BE2C (cell line): ENCODE measurements at regions not wholly inside any gene's neighbourhood (a gene's known extent, or its start where the extent isn't known, plus 50 kb on each side); places are given as distances from the start of the nearest gene placed in this dataset.

ENCODE experiments used
- DNase-seq: peaks from one replicate; pipeline ENCODE4 v3.0.0-alpha.2; 2020
- H3K27me3 ChIP-seq: fragments of 250-450 bp; sonication (Bioruptor Pico); 2 replicates; pipeline ENCODE4 v1.5.1; 2020; ENCODE audit warnings: mild to moderate bottlenecking
- H3K36me3 ChIP-seq: fragments of 250-450 bp; sonication (Bioruptor Pico); 2 replicates; pipeline ENCODE4 v1.5.1; 2020; ENCODE audit warnings: mild to moderate bottlenecking
- H3K4me1 ChIP-seq: fragments of 250-450 bp; sonication (Bioruptor Pico); 2 replicates; pipeline ENCODE4 v1.5.1; 2020
- H3K4me3 ChIP-seq: 2 replicates; pipeline ENCODE4 v1.5.1; 2011; ENCODE audit warnings: low read depth, low read length
- H3K9me3 ChIP-seq: fragments of 250-450 bp; sonication (Bioruptor Pico); 2 replicates; pipeline ENCODE4 v1.5.1; 2020
- TF ChIP-seq, protein P1 (sequence below): IDR thresholded peaks from 2 replicates; pipeline ENCODE4 v1.5.1; 2012; ENCODE audit warnings: mild to moderate bottlenecking, low read depth, low read length

DNA sequence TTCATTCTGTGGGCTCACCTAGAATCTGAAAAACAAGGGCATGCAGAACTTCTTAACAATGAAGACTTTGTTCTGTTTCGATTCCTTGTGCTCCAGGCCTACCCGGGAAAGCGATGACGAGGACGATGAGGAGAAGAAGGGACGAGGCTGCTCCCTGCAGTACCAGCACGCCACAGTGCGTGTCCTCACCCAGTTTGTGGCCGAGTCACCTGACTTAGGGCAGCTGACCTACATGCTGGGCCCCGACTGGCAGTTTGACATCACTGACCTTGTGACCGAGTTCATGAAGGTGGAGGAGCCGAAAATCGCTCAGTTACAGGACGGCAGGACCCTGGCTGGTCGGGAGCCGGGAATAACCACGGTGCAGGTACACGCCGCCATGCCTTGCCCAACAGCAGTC is 585.4 kb downstream of the AACS start:
- no peak for DNase-seq
- TF ChIP-seq, protein P1, sequence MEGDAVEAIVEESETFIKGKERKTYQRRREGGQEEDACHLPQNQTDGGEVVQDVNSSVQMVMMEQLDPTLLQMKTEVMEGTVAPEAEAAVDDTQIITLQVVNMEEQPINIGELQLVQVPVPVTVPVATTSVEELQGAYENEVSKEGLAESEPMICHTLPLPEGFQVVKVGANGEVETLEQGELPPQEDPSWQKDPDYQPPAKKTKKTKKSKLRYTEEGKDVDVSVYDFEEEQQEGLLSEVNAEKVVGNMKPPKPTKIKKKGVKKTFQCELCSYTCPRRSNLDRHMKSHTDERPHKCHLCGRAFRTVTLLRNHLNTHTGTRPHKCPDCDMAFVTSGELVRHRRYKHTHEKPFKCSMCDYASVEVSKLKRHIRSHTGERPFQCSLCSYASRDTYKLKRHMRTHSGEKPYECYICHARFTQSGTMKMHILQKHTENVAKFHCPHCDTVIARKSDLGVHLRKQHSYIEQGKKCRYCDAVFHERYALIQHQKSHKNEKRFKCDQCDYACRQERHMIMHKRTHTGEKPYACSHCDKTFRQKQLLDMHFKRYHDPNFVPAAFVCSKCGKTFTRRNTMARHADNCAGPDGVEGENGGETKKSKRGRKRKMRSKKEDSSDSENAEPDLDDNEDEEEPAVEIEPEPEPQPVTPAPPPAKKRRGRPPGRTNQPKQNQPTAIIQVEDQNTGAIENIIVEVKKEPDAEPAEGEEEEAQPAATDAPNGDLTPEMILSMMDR: no peak
- Histone ChIP-seq H3K27me3 (no peaks in the 10 kb centered on the region), H3K36me3 (no peaks in the 10 kb centered on the region), H3K9me3 (no peaks in the 10 kb centered on the region), H3K4me3 (no peak overlapping the region), H3K4me1 (no peaks in the 10 kb centered on the region)

DNA sequence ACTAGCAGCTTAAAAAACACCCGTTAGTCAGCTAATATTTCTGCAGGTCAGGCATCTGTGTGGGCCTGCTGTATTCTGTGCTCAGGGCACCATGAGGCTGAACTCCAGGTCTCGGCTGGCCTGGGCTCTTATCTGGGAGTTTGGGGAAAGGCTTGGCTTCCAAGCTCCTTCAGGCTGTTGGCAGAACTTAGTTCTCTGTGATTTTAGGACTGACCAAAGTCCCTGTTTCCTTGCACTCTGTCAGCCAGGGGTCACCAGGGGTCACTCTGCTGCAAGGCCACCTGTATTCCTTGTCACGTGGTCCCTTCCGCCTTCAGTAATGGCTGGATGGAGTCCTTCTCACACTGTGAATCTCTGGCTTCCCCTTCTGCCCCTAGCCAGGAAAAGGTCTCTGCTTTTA is 586.4 kb downstream of the AACS start:
- Histone ChIP-seq H3K27me3 (no peaks in the 10 kb centered on the region), H3K36me3 (no peaks in the 10 kb centered on the region), H3K9me3 (no peaks in the 10 kb centered on the region), H3K4me1 (no peaks in the 10 kb centered on the region), H3K4me3 (no peak overlapping the region)
- TF ChIP-seq, protein P1: no peak
- no peak for DNase-seq

DNA sequence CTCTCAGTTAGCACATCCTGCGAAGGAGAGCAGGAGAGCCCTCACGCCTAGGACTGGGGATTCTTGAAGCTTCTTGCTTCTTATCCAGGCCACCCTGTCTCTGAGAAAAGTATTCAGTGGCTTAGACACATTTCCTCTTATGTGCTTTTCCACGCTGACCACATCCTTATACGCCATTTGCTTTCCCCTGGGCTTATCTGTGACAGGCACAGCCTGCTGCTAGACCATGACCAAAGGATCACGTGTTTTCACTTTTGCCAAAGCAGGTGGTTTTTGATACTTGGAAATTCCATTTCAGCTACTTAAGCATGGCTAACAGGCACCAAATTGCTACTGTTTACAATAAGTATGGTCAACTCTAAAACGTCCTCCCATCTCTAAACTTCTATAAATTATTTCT is 587.4 kb downstream of the AACS start:
- TF ChIP-seq, protein P1: no peak
- DNase-seq: no peak
- no peaks in the 10 kb centered on the region for H3K4me1 ChIP-seq
- no peaks in the 10 kb centered on the region for H3K36me3 ChIP-seq
- H3K4me3 ChIP-seq: no peak overlapping the region
- H3K9me3 ChIP-seq: no peaks in the 10 kb centered on the region
- no peaks in the 10 kb centered on the region for H3K27me3 ChIP-seq

DNA sequence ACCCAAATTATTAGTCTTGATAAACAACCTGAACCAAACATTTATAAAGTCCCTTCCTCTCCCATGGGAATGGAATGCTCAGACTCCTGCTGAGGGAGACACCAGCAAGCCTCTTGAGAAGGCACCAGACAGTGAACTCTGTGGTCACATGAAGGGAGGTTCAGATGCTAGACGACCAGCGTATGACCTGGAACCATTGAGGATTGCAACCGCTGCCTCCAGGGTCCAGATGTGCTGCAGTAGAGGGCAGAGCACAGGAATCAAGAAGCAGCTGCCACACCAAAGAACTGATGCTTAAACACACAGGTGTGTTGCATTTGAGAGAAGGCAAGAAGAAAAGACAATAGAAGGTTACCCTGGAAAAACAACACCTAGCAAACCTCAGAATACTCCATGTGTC is 592.4 kb downstream of the AACS start:
- no peaks in the 10 kb centered on the region for H3K36me3 ChIP-seq
- H3K4me1 ChIP-seq: no peaks in the 10 kb centered on the region
- H3K4me3 ChIP-seq: no peak overlapping the region
- TF ChIP-seq, protein P1: no peak
- no peak for DNase-seq
- no peaks in the 10 kb centered on the region for H3K27me3 ChIP-seq
- H3K9me3 ChIP-seq: no peaks in the 10 kb centered on the region; the same call in 1 of the 2 replicates

DNA sequence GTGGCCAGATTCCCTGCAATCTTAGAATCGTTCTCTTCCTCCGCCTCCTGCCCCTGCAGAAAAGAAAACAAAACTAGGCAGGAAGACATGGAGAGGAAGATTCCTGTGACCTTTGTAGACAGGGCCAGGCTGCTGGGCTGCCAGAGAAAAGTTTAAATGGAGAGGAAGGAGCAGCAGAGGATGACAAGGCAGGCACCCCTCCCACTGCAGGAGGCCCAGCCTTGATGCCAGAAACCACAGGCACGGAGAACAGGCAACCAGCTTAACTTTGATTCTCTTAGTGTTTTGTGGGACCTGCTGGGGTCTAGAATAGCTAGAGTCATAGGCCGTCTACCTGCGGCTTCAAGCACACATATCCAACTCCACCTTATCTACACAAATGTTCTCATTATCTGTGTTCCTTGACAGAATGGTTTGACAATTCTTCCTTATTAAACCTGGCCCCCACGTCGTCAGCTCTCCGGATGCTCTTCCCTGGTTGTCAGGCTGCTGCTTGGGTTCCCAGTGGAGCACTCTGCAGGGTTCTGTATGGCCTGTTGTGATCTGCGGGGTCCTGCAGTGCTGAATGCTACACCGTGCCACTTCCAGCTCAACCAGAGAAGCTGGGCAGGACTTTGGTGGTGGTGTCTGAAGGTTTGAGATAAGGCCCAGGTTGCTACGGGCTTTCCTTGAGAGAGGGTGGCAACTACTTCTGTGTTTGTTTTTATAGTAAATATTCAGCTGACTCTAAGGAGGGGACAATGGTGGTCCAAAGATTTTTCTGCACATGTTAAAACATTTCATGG is 609.5 kb downstream of the AACS start:
- no peak overlapping the region for H3K4me3 ChIP-seq
- DNase-seq: no peak
- H3K4me1 ChIP-seq: no peaks in the 10 kb centered on the region
- no peaks in the 10 kb centered on the region for H3K36me3 ChIP-seq
- TF ChIP-seq, protein P1: no peak
- H3K27me3 ChIP-seq: no peaks in the 10 kb centered on the region
- no peaks in the 10 kb centered on the region; the same call in 1 of the 2 replicates for H3K9me3 ChIP-seq

DNA sequence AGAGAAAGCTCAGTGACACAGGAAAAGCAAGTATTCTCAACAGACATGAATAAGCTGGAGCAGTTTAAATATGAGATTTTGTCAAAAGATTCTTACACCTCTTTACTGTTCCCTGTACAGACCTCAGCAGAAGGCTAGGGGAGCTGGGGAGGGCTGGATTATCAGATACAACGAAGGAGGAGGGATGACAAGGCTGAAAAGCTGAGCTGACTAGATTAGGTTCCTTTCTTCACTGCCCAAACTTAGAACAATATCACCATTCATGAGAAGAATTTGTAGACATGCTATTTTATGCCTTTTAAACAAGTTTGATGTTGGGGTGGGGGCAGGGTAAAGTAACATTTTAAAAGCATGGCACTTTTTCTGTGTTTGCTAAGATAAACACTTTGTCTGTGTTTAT is 611.1 kb downstream of the AACS start:
- H3K9me3 ChIP-seq: no peaks in the 10 kb centered on the region; the same call in 1 of the 2 replicates
- H3K27me3 ChIP-seq: no peaks in the 10 kb centered on the region
- no peak for DNase-seq
- H3K4me3 ChIP-seq: no peak overlapping the region
- TF ChIP-seq, protein P1: no peak
- no peaks in the 10 kb centered on the region for H3K36me3 ChIP-seq
- H3K4me1 ChIP-seq: no peaks in the 10 kb centered on the region
